Activated CD8-positive, alpha-beta memory T cell treated with anti-CD3 and anti-CD28 coated beads for 24 hours (primary cell): ENCODE measurements at regions not wholly inside any gene's neighbourhood (a gene's known extent, or its start where the extent isn't known, plus 50 kb on each side); places are given as distances from the start of the nearest gene placed in this dataset.
A peak's percentile ranks its signal among the peaks of the same experiment; 100 is the strongest.

Experiments used
- DNase-seq: peaks from one replicate; pipeline ENCODE4 v3.0.0-alpha.2; 2020

GRCh38 chr10:78899996-78900714, 168.6 kb upstream of the ZMIZ1 start:
- DNase-seq: peak; percentile 35

- no peak for DNase-seq
Observed at GRCh38 chr10:78900715-78901430, 167.9 kb upstream of the ZMIZ1 start.

- DNase-seq: no peak
Observed at GRCh38 chr10:78901694-78902093, 167.1 kb upstream of the ZMIZ1 start.

GRCh38 chr10:78902815-78903214, 166.0 kb upstream of the ZMIZ1 start:
- DNase-seq: no peak

GRCh38 chr10:78903341-78903940, 165.3 kb upstream of the ZMIZ1 start:
- DNase-seq: peak; percentile 43

GRCh38 chr10:78904196-78904595, 164.6 kb upstream of the ZMIZ1 start:
- peak; percentile 35 for DNase-seq

GRCh38 chr10:78905015-78905956, 163.5 kb upstream of the ZMIZ1 start:
- peak; percentile 38 for DNase-seq

GRCh38 chr10:78905957-78906308, 162.8 kb upstream of the ZMIZ1 start:
- peak; percentile 28 for DNase-seq

- peak; percentile 15 for DNase-seq
Observed at GRCh38 chr10:78906734-78907390, 161.9 kb upstream of the ZMIZ1 start.

- DNase-seq: no peak
Observed at GRCh38 chr10:78907551-78908211, 161.1 kb upstream of the ZMIZ1 start.

- no peak for DNase-seq
Observed at GRCh38 chr10:78909221-78909620, 159.5 kb upstream of the ZMIZ1 start.

GRCh38 chr10:78910021-78910420, 158.7 kb upstream of the ZMIZ1 start:
- no peak for DNase-seq

- DNase-seq: no peak
Observed at GRCh38 chr10:78910476-78910875, 158.3 kb upstream of the ZMIZ1 start.

GRCh38 chr10:78910886-78911285, 157.9 kb upstream of the ZMIZ1 start:
- no peak for DNase-seq

- DNase-seq: no peak
Observed at GRCh38 chr10:78911533-78912340, 157.0 kb upstream of the ZMIZ1 start.

GRCh38 chr10:78912361-78913218, 156.2 kb upstream of the ZMIZ1 start:
- DNase-seq: no peak

GRCh38 chr10:78913219-78914059, 155.3 kb upstream of the ZMIZ1 start:
- DNase-seq: no peak

- DNase-seq: no peak
Observed at GRCh38 chr10:78914060-78914378, 154.7 kb upstream of the ZMIZ1 start.

GRCh38 chr10:78914502-78915189, 154.1 kb upstream of the ZMIZ1 start:
- no peak for DNase-seq
